CD4-positive, alpha-beta T cell treated with Interleukin-6 at 100 ng/mL for 8 hours (primary cell): ENCODE measurements at regions not wholly inside any gene's neighbourhood (a gene's known extent, or its start where the extent isn't known, plus 50 kb on each side); places are given as distances from the start of the nearest gene placed in this dataset.
"Not testable (repeated sequence)": the region's sequence is repeated elsewhere in the genome, so short reads cannot be mapped to it uniquely, and the experiment has no call there.

ENCODE experiments used
- DNase-seq: peaks from one replicate; pipeline ENCODE4 v3.0.0-alpha.2; 2020; ENCODE audit warnings: mixed read lengths, low spot score

DNA sequence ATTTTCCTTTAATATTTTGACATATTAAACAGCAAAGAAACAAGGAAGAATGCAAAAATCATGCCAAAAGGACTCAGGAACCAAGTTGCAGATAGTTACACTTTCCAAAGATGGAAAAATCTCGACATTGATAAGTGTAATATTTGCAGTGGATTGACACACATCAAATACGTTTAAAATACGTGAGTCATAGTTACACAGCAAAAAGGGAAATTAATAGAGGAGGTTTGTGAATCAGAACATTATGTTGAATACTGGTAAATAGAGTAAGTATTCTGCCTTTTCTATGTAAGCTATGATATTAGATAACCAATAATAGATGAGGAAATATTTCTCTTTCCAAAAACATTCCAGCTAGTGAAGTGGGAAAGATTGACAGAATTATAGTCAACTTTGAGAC is 1761.3 kb upstream of the IGFBP7 start:
- no peak for DNase-seq

DNA sequence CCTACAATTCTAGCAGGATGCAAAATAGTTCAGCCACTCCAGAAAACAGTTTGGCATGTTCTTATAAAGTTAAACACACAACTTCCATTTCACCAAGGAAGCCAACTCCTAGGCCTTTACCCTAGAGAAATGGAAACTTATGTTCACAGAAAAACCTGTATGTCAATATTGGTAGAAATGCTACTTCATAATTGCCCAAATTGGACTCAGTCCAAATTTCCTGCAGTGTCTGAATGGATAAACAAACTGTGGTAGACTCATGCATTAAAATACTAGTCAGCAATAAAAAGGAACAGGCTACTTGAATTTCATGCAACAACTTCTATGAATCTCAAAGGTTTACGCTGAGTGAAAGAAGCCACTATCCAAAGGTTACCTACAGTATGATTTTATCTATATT is 1738.8 kb upstream of the IGFBP7 start:
- no peak for DNase-seq

- DNase-seq: no peak
Measured at GRCh38 chr4:58843455-58843854, 1733.3 kb upstream of the IGFBP7 start.

DNA sequence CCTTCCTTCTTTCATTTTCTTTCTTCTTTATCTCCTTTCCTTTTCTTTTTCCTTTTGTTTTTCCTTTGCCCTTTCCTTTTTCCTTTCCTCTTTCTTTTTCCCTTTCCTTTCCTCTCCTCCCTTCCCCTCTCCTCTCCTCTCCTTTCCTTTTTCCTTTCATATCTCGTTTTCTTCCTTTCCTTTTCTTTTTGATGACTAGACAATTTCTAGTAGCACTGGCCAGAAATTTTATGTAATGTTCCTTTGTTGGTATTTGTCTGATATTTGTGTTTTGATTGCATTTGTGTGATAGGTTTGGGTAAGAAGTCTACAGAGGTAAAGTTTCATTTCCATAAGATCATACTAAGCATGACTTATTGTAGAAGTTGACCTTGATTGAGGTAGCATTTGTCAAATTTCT is 1722.9 kb upstream of the IGFBP7 start:
- no peak for DNase-seq

DNA sequence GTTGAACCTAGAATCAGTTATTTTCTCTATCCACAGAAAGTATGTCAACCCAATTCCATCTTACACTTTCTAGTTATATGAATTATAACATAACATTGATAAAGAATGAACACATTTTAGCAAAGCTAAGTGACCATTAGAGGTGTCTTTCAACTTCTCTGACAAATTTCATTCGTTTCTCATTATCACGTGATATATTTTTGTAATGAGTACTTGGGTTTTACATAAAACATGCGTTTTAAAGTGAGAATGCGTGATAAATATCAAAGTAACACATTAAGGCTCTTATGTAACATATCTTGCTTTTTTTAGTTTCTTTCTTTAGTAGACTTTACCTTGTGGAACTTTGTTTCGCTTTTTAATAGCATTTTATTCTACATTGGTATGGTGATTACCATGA is 1715.1 kb upstream of the IGFBP7 start:
- DNase-seq: no peak

DNA sequence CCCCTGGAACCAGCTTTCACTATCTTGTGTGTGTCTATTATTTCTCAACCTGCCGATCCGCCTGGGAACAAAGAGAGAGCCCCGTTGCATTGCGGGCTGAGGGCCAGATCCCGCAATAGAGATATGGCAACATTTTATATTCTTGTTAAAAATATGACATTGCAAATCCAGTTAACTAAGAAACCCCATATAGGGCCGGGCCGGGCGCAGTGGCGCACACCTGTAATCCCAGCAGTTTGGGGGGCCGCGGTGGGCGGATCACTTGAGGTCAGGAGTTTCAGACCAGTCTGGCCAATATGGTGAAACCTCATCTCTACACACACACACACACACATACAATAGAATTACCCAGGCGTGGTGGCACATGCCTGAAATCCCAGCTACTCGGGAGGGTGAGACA is 1708.4 kb upstream of the IGFBP7 start:
- not testable (repeated sequence) for DNase-seq

- DNase-seq: no peak
Measured at GRCh38 chr4:58809948-58810347, 1699.8 kb upstream of the IGFBP7 start.

GRCh38 chr4:58809366-58809765 is 1699.2 kb upstream of the IGFBP7 start:
- no peak for DNase-seq

DNA sequence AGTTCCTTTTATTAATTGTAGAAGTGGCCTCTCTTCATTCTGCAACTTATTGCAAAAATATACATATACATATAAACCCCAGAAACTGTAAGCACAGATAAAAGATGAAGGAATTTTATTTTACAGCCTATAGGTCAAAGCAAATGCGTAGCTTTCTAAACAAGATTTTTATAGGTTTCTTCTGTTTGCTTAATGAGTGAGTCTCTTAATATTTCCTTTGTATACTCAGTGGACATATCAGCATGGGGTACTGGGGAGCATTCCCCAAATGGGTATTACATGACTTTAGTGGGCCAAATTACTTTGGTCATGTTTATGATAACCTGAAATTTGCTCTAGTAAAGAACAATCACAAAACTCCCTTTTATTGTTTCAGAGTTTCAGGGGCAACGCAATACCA is 1698.6 kb upstream of the IGFBP7 start:
- no peak for DNase-seq

DNA sequence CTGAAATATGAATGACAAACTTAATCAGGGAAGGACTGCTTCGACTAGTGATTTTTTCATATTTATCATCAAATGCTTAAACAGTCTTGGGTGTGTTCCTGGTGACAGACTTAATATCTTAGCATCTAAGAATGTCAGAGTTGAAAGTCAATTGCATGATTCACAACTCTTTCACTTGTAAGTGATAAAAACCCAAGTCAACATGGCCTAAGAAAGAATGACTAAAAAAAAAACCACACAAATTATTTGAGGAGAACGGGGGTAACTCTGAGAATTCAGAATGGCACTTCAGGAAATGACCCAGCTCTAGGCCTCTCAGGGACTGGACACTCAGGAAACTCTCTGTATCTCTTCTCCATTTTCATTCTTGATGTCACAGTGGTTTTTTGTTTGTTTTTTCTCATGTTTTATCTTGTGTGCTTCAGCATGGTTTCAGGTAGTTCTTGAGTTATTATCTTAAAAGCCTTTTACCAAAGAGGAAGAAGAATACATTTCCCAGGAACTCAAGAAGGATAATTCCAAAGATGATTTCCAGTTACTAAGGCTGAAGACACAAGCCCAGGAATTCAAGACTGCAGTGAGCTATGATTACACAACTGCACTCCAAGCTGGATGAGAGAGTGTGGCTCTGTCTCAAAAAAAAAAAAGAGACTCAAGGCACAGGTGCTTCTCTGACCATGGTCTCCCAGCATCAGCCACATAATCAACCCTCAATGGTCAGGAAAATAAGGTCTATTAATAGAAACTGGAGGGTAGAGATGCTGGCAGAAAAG is 1697.8 kb upstream of the IGFBP7 start:
- DNase-seq: no peak

DNA sequence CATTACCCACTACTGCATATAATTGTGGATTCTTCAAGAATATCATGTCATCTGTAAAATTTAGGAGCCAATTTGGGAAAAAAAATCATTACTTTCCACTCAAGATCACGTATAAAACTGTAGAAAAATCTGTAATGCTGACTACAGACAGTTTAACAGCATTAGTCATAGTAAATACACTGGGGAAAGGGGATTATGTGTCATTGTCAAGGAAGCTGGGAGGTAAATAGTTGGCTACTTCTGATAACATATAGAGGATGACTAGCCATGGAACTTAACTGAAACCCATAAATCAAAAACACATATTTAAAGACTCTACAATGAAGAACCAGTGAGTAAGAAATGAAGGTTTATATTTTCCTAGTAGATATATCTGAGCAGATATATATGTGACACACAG is 1666.4 kb upstream of the IGFBP7 start:
- no peak for DNase-seq

GRCh38 chr4:58767598-58767997 is 1657.4 kb upstream of the IGFBP7 start:
- DNase-seq: no peak

GRCh38 chr4:58766763-58767162 is 1656.6 kb upstream of the IGFBP7 start:
- DNase-seq: no peak

DNA sequence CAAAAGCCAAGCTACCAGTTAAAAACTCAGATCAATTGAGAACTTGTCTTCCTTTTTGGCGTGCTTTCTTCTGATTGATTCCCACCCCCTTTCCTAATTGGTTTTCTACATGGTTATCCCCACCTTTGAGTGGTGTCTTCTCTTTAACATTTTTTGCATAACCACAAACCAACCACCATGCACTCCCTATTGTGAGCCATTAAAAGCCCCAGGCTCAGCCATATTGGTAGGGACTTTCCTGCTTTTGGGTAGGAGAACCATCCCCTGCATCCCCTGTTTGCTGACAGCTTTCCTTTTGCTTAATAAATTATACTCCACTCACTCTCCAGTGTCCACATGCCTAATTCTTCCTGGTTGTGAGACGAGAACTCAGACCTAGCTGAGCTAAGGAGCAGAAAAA is 1651.4 kb upstream of the IGFBP7 start:
- DNase-seq: no peak

DNA sequence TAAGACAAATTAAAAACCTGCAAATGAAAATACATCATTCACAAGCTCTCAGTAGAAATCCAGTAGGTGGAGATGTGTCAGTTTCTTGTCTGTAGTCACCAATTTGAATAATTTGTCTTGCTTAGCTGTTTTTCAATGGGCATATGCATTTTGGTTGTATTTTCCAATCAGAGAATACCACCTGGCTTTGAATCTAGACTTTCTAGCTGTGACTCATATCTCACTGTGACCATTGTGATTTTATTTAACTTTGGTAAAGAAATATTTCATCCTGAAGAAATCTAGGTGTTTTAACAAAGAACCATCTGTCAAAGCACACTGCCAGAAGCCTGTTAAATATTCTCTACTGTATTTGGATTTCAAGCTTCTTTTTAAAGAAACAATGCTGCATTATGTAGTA is 1650.6 kb upstream of the IGFBP7 start:
- no peak for DNase-seq

DNA sequence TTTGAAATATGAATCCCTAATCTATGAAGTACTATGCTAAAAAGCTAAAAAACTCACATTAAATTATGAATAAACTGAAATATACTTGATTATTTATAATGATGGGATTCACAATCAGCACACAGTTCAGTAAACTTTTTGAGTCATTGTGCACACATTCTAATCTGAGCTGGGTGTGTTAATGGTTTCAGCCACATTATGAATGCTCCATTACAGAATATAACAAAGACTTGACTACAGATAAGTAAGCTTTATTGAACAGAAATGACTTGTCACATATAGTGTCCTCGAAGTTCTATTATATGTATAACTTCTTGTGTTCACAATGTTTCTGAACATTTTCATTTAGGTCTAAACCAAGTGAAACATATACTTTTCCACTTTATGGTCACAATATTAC is 1649.9 kb upstream of the IGFBP7 start:
- DNase-seq: no peak

DNA sequence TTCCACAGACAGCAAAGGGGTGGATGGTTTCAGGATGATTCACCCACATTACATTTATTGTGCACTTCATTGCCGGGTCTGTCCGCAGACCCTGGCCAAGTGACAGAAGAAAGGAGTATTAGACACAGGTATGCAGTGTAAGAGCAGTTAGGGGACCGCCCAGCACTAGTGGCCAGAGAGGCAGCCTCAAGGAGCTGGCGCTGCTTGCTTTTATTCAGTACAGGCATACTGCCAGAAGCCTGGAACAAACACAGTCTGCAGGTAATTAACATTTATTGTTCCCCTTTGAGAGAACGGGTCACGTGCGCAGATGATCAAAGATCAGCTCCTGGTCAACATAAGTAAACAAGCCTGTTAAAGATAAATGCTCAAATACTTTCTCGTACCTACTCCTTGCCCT is 1639.0 kb upstream of the IGFBP7 start:
- no peak for DNase-seq

DNA sequence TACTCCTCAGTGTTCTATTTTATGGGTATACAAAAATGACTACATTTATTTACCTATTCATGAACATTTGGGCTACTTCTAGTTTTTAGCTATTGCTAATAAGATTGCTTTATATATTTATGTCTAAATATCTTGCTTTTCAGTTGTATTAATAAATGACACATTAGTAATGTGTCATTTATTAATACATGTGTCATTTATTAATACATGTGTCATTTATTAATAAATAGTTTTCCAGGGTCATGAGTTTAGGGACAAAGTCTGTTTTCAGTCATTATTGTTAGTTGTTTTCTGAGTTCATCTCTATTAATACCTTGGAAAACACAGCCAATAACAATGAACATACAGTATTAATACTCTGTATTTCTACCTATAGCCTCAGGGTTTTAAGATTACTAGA is 1630.7 kb upstream of the IGFBP7 start:
- DNase-seq: no peak

GRCh38 chr4:58739275-58739674 is 1629.1 kb upstream of the IGFBP7 start:
- DNase-seq: no peak

- no peak for DNase-seq
Measured at GRCh38 chr4:58738375-58738774, 1628.2 kb upstream of the IGFBP7 start.

GRCh38 chr4:58734030-58734674 is 1624.0 kb upstream of the IGFBP7 start:
- DNase-seq: no peak

DNA sequence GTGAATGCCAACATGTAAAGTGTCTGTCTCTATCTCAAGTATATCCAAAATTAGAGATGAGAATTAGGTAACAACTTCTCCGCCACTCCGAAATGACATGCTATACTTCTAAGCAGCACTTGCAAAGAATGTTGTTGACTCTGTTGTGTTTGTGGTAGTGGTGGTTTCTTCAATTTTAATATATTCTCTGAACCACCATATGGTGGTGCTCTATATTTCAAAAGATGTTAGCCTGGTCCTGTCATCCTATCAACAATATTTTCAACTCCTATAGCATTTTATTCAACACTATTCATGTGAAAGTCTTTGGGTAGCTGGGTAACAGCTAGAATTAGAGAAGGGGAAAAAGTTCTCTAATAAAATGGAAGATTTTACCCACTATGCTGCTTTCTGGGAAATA is 1622.8 kb upstream of the IGFBP7 start:
- DNase-seq: no peak

DNA sequence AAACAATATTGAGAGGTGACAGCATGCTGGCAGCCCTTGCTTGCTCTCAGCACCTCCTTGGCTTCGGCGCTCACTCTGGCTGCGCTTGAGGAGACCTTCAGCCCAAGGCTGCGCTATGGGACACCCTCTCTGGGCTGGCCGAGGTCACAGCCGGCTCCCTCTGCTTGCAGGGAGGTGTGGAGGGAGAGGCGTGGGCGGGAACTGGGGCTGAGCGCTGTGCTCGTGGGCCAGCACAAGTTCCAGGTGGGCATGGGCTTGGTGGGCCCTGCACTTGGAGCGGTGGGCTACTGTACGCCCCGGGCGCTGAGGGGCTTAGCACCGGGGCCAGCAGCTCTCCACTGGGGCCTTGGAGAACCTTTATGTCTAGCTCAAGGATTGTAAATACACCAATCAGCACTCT is 1613.8 kb upstream of the IGFBP7 start:
- DNase-seq: no peak

DNA sequence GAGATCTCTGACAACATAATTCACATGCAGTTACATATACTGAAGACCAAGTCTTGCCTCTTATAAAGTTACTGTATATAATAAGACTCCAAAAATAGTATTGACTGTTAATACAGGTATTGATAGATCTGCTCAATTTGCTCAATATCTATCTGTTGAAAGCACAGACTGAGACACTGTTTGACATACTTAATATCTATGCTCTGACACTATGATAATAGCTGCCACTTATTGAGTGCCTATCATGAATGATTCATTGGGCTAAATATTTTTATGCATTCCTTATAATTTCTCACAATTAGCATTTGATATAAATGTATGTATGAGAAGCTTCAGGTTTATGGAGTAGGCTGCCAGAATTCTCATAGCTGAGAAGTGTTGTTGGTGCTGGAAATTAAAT is 1600.9 kb upstream of the IGFBP7 start:
- no peak for DNase-seq
